ELR (cell line): ENCODE measurements at regions not wholly inside any gene's neighbourhood (a gene's known extent, or its start where the extent isn't known, plus 50 kb on each side); places are given as distances from the start of the nearest gene placed in this dataset.
A peak's percentile ranks its signal among the peaks of the same experiment; 100 is the strongest.

Source experiments
- DNase-seq: peaks from one replicate; pipeline ENCODE4 v3.0.0-alpha.2; 2015; ENCODE audit warnings: low read depth

DNA sequence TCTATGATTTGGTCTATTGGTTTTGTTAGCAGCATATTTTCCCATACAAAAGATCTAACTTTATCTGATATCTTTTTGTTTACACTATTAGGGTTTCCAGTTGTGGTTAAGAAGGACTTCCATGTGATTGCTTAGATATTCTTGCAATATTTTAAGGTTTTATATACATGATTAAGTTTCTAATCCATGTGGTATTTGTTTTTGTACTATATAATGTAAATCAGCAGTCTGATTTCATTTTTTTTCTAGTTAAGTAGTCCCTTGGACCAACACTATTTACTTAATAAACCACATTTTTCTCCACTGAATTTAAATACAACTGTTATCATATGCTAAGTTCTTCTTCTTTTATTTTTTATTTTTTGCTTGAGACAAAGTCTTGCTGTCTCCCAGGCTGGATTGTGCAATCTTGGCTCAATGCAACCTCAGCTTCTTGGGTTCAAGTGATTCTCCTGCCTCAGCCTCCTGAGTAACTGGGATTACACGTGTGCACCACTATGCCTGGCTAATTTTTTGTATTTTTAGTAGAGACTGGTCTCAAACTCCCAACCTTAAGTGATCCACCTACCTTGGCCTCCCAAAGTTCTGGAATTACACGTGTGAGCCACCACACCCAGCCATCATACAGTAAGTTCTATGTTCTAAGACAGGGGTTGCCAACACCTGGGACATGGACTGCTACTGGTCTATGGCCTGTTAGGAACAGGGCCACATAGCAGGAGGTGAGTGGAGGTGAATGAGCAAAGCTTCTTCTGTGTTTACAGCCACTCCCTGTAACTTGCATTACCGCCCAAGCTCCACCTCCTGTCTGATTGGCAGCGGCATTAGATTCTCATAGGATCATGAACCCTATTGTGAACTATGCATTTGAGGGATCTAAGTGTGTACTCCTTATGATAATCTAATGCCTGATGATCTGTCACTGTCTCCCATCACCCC, 58.5 kb upstream of the RAB27B start:
- DNase-seq: no peak

DNA sequence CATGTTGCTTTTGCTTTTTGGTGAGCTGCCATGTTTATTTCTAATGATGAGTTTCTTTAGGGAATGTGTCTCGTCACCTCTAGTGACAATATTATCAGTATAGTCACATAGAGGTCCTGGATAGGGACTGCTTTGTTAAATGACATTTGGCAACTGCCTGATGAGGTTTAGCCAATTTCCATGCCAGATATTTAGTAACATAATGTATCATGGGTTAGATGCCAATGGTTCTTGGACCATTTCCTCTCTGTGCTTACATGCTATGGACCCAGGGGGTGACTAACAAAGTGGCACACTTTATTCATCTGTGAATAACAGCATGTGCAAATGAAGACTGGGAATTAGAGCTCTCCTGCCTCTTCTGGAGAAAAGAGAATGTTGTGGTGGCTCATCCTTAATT, 56.2 kb upstream of the RAB27B start:
- DNase-seq: no peak

DNA sequence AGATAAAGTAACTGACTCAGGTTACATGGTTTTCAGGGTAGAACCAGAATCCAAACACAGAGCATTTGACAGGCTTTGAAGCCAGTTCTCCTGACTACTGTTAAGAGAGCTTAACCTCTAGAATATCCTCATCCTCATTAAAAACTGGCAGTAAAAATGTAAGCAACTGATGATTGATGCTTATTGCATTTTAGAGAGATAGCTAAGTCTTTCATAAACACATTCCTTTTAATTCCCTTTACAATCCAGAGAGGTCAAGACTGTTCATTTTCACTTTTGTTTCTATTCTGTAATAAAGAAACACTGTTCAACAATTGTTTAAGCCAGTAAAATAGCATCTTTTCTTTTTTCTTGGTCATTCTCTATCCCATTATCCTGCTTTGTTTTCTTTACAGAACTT, 53.9 kb upstream of the RAB27B start:
- peak; percentile 33 for DNase-seq

DNA sequence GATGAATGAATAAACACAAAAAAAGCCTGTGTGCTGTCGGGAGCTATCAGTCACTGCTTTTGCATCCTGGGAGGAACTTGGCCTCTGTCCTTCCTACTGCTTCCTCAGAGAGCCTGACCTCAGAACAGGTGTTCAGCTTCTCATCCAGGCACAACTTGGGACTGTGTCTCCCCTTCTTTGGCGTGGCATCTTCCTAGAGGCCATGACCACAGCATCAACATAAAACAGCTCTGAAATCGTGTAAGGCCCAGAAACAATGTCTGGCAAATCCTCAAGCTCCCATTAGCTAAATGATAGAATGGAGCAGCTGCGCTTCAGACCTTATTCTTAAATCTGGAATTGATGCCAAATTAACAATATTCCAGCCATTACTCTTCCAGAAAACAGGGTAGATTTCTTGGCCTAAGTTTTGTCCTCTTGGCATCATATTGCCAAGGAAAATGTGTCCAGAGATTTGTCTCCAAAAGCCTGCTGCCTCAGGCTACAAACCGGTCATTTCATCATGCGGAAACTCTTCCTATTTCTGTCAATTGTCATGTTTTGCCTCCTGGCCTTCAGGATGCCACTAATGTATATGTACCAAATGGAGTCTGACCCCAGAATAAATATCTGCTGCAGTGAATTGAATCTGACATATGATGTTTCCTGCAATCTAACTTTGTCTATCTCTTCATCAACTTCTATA, 53.2 kb upstream of the RAB27B start:
- DNase-seq: peak; percentile 12

DNA sequence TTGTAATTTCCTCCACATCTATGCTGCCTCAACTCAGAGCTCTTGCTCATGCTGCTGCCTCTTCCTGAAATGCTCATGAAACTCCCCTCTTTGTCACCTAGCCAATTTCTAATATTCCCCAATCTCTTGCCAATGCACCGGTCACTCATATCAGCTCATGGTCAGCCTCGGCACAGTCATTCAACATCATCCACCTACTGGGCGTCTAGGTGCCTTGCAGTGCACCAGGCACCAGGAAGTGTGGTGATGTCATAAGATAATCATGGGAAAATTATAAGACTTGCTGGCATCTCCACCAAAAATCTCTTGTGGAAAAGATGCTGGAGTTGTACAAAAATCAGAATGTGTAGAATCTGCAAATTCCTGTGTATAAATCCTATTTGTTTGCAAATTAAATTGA, 52.6 kb upstream of the RAB27B start:
- peak; percentile 95 for DNase-seq

DNA sequence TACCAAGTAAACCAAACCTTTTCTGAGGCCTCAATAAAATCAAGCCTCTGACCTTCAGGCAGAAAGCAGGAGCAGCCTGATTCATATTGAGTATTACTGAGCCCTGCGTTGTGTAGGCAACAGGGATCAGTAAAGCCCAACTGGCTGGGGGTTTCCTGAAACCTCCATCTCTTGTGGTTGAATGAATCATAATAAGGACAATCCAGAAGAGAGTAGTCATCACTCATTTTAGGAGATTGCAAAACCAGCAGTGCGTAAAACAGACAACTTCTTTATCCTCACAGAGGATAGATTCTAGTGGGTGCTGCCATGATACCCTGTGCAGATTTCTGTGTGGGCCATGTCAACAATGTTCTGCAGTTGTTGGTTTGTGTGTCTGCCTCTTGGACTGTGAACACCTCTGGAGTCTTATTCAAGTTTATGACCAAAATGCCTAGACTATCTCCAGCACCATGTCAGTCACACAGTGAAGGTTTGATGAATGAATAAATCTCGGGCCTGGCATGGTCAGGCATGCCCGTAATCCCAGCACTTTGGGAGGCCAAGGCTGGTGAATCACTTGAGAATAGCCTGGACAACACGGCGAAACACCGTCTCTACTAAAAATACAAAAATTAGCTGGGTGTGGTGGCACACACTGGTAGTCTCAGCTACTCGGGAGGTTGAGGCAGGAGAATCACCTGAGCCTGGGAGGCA, 51.8 kb upstream of the RAB27B start:
- peak; percentile 99 for DNase-seq

DNA sequence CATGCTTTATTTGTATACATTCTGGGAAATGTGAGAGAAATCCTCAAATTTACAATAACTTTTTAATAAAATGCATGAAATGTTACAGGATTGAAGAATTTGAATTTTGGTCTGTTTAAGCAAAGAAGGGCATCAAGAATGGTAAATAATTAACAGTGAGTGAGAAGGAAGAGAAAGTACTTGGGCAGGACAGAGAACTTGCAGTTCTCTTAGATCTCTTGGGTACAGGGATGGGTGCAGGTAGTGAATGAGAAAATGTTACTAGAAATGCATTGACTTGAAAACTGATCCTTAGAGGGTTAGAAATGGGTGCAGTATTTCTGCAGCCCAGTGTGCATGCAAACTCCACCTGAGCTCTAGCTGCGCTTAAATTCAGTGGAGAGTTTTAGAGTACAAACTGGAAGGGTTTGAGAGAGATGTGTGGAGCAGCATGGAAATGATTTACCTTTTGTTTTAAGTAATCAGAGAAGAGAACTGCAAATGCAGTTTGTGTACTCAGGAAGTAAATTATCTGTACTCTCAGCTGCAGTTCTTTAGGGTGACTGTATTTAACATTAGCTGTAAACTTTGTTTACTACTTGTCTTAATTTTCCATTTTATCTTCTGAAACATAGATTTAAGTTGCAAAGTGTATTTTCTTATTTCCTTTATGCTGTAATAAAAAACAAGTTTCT, 51.0 kb upstream of the RAB27B start:
- no peak for DNase-seq

DNA sequence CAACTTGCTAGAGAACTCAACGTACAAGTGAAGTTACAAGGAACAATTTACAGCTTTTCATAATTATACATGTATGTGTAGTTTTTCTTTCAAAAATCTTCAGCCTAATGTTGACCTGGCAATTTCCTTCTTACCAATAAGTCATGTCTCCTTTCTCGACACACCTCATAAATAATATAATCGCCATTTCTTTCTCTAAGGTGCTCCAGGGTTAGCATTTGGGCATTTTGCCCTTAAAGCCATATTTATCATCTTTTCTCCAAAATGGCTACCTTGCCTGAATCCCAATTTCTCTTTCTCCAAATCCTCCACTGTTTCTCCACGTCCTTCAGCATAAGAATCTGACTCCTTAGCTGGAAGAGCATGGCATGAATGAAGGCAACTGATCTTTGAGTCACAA, 50.3 kb upstream of the RAB27B start:
- DNase-seq: no peak
